Gastroesophageal sphincter (tissue), 3 donors: ENCODE measurements at regions not wholly inside any gene's neighbourhood (a gene's known extent, or its start where the extent isn't known, plus 50 kb on each side); places are given as distances from the start of the nearest gene placed in this dataset.

Experiments used
- CTCF ChIP-seq, 4 experiments: fragments of 200-600 bp in 2 of 4; fragments of 450-650 bp in 2 of 4; sonication (generic) in 1 of 4; IDR thresholded peaks; one replicate each; pipeline ENCODE4 v1.5.1; 2017 to 2019; ENCODE audit warnings: antibody characterized with exemption in 4 of 4, mild to moderate bottlenecking in 2 of 4, moderate library complexity in 2 of 4
- POLR2A ChIP-seq, 2 donors: fragments of 450-650 bp; IDR thresholded peaks; one replicate each; pipeline ENCODE4 v1.6.1; 2017; ENCODE audit warnings: antibody characterized with exemption in 2 of 2, mild to moderate bottlenecking in 2 of 2, moderate library complexity in 1 of 2

DNA sequence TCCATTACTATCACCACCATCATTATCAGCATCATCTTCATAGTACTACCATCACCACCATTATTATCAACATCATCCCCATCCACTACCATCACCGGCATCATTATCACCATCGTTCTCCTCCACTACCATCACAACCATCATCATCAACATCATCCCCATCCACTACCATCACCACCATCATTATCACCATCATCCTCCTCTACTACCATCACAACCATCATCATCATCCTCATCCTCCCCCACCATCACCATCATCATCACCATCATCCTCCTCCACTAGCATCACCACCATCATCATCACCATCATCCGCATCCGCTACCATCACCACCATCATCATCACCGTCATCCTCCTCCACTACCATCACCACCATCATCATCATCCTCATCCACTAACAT is 639.8 kb upstream of the RBFOX1 start:
- TF ChIP-seq CTCF (IDR thresholded peaks at IDR 0.05) (no peak), POLR2A (IDR thresholded peaks at IDR 0.05) (no peak)
